OCI-LY3 (cell line): ENCODE measurements at regions not wholly inside any gene's neighbourhood (a gene's known extent, or its start where the extent isn't known, plus 50 kb on each side); places are given as distances from the start of the nearest gene placed in this dataset.

Experiments
- CTCF ChIP-seq: fragments of 200-600, 300-600 bp; sonication (generic); IDR thresholded peaks from 2 replicates; pipeline ENCODE4 v1.5.1; 2014; ENCODE audit warnings: antibody characterized with exemption, low read length, low read depth
- EZH2phosphoT487 ChIP-seq: fragments of 200-600 bp; shearing (Covaris generic); IDR thresholded peaks from 2 replicates; pipeline ENCODE4 v1.6.1; 2018; ENCODE audit warnings: antibody characterized with exemption, mixed run types, low read depth

GRCh38 chr3:40951636-40952035, 247.7 kb upstream of the CTNNB1 start:
- TF ChIP-seq CTCF (no peak), EZH2phosphoT487 (no peak)
